ENCODE measurements at regions not wholly inside any gene's neighbourhood (a gene's known extent, or its start where the extent isn't known, plus 50 kb on each side); places are given as distances from the start of the nearest gene placed in this dataset.

GRCh38 chr12:66045506-66045905 is 85.0 kb downstream of the LLPH start:
- Histone ChIP-seq H3K4me3 (no peak overlapping the region), H3K4me1 (no peaks in the 10 kb centered on the region), H3K27me3 (no peaks in the 10 kb centered on the region), H4K20me1 (no peaks in the 10 kb centered on the region), H3K36me3 (no peaks in the 10 kb centered on the region), H3K9me3 (no peaks in the 10 kb centered on the region), H3K4me2 (no peak overlapping the region), H3K27ac (no peak overlapping the region), H3K9ac (no peak overlapping the region)
- TF ChIP-seq Cebpa-rat (IDR thresholded peaks at IDR 0.05): no peak

DNA sequence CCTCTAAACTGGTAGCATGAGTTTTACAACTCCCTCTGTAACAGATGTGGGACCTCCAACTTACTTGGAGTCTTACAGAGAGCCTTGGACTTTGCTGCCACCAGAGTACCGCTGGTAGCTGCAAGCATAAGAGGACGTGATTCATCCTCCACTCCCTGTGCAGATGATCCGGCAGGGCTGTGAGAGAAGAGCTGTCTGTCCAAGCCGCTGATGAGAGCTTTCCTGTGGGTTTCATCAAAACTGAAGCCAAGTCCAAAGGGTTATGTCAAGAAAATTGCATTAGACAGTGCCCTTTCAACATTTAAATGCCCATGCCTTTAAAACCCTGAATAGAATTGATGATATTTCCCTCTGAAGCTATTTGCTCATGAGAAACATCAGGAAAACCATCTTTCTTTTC is 85.8 kb downstream of the LLPH start:
- no peaks in the 10 kb centered on the region for H4K20me1 ChIP-seq
- H3K27ac ChIP-seq: no peak overlapping the region
- no peaks in the 10 kb centered on the region for H3K9me3 ChIP-seq
- no peak for TF ChIP-seq Cebpa-rat (IDR thresholded peaks at IDR 0.05)
- no peak overlapping the region for H3K9ac ChIP-seq
- no peak overlapping the region for H3K4me3 ChIP-seq
- no peak overlapping the region for H3K4me2 ChIP-seq
- no peaks in the 10 kb centered on the region for H3K27me3 ChIP-seq
- H3K4me1 ChIP-seq: no peaks in the 10 kb centered on the region
- no peaks in the 10 kb centered on the region for H3K36me3 ChIP-seq

- H3K9me3 ChIP-seq: no peaks in the 10 kb centered on the region
- H3K27ac ChIP-seq: no peak overlapping the region
- TF ChIP-seq Cebpa-rat (IDR thresholded peaks at IDR 0.05): no peak
- H4K20me1 ChIP-seq: no peaks in the 10 kb centered on the region
- no peaks in the 10 kb centered on the region for H3K27me3 ChIP-seq
- no peak overlapping the region for H3K9ac ChIP-seq
- no peaks in the 10 kb centered on the region for H3K4me1 ChIP-seq
- no peaks in the 10 kb centered on the region for H3K36me3 ChIP-seq
- no peak overlapping the region for H3K4me2 ChIP-seq
- no peak overlapping the region for H3K4me3 ChIP-seq
Measured at GRCh38 chr12:66043035-66043434, 87.5 kb downstream of the LLPH start.

DNA sequence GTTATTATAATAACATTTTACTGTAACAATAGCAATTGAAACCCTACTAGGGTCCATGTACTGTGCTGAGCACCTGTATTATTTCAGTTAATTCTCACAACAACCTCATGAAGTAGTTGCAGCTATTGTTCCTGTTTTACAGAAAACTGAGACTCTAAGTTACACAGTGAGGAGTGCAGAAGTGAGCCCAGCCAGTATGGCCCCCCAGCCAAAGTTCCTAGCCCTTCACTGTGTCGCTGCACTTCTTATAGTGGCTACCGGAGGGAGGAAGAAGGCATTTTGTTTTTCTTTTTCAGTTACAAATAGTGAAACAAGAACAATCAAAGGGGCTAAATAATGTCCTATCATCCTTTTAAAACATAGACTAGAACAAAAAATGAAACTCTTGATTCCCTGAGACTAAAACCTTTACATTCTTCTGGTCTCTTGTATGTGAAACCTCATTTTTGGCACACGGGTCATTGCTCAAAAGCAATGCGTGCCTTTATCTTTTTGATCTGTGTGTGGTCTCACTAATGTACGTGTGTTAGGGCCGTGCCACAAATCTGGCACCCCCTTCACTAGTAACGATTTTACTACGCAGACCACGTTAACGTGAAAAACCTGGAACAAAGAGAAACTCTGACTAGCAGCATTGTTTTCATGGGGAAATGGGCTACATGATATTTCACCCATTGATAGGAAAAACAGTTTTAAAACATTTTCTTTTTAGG is 88.7 kb downstream of the LLPH start:
- Histone ChIP-seq H3K4me2 (no peak overlapping the region), H4K20me1 (no peaks in the 10 kb centered on the region), H3K9me3 (no peaks in the 10 kb centered on the region), H3K9ac (no peak overlapping the region), H3K27ac (no peak overlapping the region), H3K4me3 (no peak overlapping the region), H3K27me3 (no peaks in the 10 kb centered on the region), H3K4me1 (no peaks in the 10 kb centered on the region), H3K36me3 (no peaks in the 10 kb centered on the region)
- no peak for TF ChIP-seq Cebpa-rat (IDR thresholded peaks at IDR 0.05)

DNA sequence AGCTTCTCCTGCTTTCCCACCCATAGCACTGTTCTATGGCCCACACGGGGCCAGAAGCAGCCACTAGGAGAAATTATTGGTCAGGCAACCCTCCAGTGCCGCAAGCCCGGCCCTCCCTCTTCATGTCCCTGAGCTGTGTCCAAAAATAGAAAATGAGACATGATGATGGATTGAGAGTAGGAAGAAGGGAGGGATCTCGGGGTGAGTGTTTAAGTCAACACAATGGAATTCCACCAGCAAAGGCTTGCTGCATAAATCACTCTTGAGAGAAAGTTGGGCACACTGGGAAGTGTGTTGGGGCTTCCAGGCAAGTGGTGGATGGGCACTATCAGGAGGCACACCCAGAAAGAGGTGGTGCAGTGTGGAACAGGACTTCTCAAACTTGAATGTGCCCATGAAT is 94.2 kb downstream of the LLPH start:
- Histone ChIP-seq H3K27ac (no peak overlapping the region), H3K27me3 (no peaks in the 10 kb centered on the region), H3K4me1 (peaks cover 6% of the 10 kb centered on the region), H3K4me2 (no peak overlapping the region), H3K36me3 (no peaks in the 10 kb centered on the region), H3K9me3 (no peaks in the 10 kb centered on the region), H4K20me1 (no peaks in the 10 kb centered on the region), H3K9ac (no peak overlapping the region), H3K4me3 (no peak overlapping the region)
- no peak for TF ChIP-seq Cebpa-rat (IDR thresholded peaks at IDR 0.05)

- no peaks in the 10 kb centered on the region for H3K9me3 ChIP-seq
- no peak overlapping the region for H3K27ac ChIP-seq
- no peak overlapping the region for H3K4me2 ChIP-seq
- TF ChIP-seq Cebpa-rat (IDR thresholded peaks at IDR 0.05): no peak
- no peak overlapping the region for H3K9ac ChIP-seq
- no peaks in the 10 kb centered on the region for H3K36me3 ChIP-seq
- H4K20me1 ChIP-seq: no peaks in the 10 kb centered on the region
- peaks cover 11% of the 10 kb centered on the region for H3K4me1 ChIP-seq
- H3K4me3 ChIP-seq: no peak overlapping the region
- H3K27me3 ChIP-seq: no peaks in the 10 kb centered on the region
Measured at GRCh38 chr12:66035288-66035966, 95.1 kb downstream of the LLPH start.

DNA sequence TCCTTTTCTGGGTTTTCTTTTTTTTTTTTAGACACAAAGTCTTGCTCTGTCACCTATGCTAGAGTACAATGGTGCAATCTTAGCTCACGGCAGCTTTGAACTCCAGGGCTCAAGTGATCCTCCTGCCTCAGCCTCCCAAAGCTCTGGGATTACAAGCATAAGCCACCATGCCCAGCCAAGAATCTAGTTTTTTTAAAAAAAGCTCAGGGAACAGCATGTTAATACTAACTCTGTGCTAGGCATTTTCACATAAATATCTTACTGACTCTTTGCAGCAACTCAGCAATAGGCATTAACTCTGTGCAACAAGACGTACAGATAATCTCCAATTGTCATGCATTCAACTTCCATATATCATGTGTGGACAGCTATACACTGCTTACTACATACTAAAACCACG is 97.4 kb downstream of the LLPH start:
- TF ChIP-seq Cebpa-rat (IDR thresholded peaks at IDR 0.05): no peak
- Histone ChIP-seq H3K4me1 (peaks cover 11% of the 10 kb centered on the region), H3K4me2 (no peak overlapping the region), H3K9ac (no peak overlapping the region), H3K36me3 (no peaks in the 10 kb centered on the region), H3K9me3 (no peaks in the 10 kb centered on the region), H3K27me3 (no peaks in the 10 kb centered on the region), H4K20me1 (no peaks in the 10 kb centered on the region), H3K4me3 (no peak overlapping the region), H3K27ac (no peak overlapping the region)

DNA sequence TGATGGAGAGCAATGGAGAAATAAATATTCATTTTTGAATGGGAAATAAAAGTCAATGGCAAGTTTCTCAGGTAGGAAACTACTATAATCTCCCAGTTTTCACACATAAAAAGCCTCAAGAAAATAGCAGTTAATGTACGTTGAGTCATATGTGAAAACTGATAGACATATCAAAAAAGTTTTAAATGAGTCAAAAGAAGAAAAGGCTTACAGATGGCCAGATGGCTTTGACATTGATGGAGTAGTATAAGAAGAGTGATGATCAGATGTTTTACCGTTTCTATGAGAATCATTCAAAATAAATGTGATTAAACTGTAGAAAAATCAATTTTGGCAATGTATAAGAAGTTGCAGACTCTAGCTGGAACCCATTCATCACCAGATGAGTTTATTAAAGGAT is 97.8 kb downstream of the LLPH start:
- H4K20me1 ChIP-seq: no peaks in the 10 kb centered on the region
- no peak overlapping the region for H3K4me3 ChIP-seq
- H3K36me3 ChIP-seq: no peaks in the 10 kb centered on the region
- TF ChIP-seq Cebpa-rat (IDR thresholded peaks at IDR 0.05): no peak
- no peaks in the 10 kb centered on the region for H3K9me3 ChIP-seq
- no peak overlapping the region for H3K9ac ChIP-seq
- no peak overlapping the region for H3K27ac ChIP-seq
- H3K4me1 ChIP-seq: peaks cover 11% of the 10 kb centered on the region
- H3K27me3 ChIP-seq: no peaks in the 10 kb centered on the region
- H3K4me2 ChIP-seq: no peak overlapping the region

- Histone ChIP-seq H3K9me3 (no peaks in the 10 kb centered on the region), H3K9ac (no peak overlapping the region), H3K36me3 (no peaks in the 10 kb centered on the region), H3K4me1 (peaks cover 11% of the 10 kb centered on the region), H3K4me2 (no peak overlapping the region), H3K27me3 (no peaks in the 10 kb centered on the region), H3K27ac (no peak overlapping the region), H4K20me1 (no peaks in the 10 kb centered on the region), H3K4me3 (no peak overlapping the region)
- TF ChIP-seq Cebpa-rat (IDR thresholded peaks at IDR 0.05): no peak
Measured at GRCh38 chr12:66030217-66030781, 100.3 kb downstream of the LLPH start.

DNA sequence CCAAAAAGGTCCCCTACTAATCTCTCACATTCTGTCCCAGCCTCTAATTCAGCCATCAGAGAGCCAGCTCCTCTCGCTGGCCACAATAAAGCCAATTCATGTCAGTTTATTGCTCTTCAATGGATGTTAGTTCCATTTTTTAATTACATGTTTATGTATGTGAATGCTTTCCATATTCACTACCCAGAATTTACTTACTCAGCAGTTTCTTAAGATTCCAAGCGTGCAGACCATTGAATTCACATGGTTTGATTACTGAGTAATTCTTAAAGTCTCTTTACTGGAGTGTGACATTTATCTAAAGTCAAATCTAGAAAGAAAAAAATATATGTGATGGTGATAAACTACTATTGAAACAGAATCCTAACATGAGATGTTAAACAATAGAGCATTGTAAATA is 102.2 kb downstream of the LLPH start:
- Histone ChIP-seq H3K27ac (no peak overlapping the region), H3K27me3 (no peaks in the 10 kb centered on the region)

More for the DNA sequence above, 102.2 kb downstream of the LLPH start:
- Histone ChIP-seq H3K36me3 (no peaks in the 10 kb centered on the region), H3K4me2 (no peak overlapping the region), H4K20me1 (no peaks in the 10 kb centered on the region), H3K9me3 (no peaks in the 10 kb centered on the region), H3K4me3 (no peak overlapping the region), H3K4me1 (peaks cover 11% of the 10 kb centered on the region), H3K9ac (no peak overlapping the region)
- no peak for TF ChIP-seq Cebpa-rat (IDR thresholded peaks at IDR 0.05)
